Left lobe of liver (tissue), 2 donors: ENCODE measurements at regions not wholly inside any gene's neighbourhood (a gene's known extent, or its start where the extent isn't known, plus 50 kb on each side); places are given as distances from the start of the nearest gene placed in this dataset.

ENCODE experiments used
- ATAC-seq: fragments of 200-7000 bp; cut with Tn5 transposase; one replicate; pipeline ENCODE4 v1.9.1; 2020; ENCODE audit warnings: mild to moderate bottlenecking, moderate library complexity
- DNase-seq: peaks from one replicate; pipeline ENCODE4 v3.0.0-alpha.2; 2020; ENCODE audit warnings: low spot score
- donor health status: DM: no; HTN: no; CAD: no; lungs with moderate emphysema.
- donor health status: DM: no; HTN: yes; CAD: no.

DNA sequence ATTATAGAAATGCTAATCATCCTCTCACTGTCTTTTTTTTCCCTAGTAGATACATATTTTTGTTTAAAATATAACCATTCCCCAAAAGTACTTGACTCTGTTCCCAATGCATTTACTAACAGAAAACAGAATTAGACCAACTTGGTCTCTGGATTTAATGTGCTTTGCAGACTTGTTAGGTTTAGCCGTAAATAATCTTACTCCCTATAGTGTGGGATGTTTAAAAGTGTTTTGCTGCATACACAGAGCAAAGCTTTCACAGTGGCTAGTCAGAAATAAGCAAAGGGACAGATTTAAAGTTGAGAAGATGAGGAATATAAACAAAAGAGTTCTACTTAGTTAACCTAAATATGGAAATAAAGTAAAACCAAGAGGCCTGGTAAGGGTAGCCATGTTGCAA lies 527.5 kb downstream of the HDGFL1 start:
- DNase-seq (no peak), ATAC-seq (no peak)

GRCh38 chr6:23097566-23097965 lies 528.2 kb downstream of the HDGFL1 start:
- no peak for ATAC-seq

DNA sequence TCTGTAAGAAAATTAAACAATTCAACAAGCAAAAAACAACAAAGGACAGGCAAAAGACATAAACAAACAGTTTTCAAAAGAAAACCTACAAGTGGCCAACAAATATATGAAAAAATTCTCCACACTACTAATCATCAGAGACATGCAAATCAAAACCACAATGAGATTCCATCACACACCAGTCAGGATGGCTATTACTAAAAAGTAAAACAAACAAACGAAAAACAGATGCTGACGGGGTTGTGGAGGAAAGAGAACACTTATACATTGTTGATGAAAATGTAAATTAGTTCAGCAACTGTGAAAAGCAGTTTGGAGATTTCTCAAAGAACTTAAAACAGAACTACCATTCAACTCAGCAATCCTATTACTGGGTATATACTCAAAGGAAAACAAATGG lies 537.6 kb downstream of the HDGFL1 start:
- no peak for DNase-seq

More at GRCh38 chr6:23097566-23097965, 528.2 kb downstream of the HDGFL1 start:
- DNase-seq: no peak

GRCh38 chr6:23111984-23112383 lies 542.6 kb downstream of the HDGFL1 start:
- DNase-seq (no peak), ATAC-seq (no peak)

More for the DNA sequence above, 537.6 kb downstream of the HDGFL1 start:
- no peak for ATAC-seq

DNA sequence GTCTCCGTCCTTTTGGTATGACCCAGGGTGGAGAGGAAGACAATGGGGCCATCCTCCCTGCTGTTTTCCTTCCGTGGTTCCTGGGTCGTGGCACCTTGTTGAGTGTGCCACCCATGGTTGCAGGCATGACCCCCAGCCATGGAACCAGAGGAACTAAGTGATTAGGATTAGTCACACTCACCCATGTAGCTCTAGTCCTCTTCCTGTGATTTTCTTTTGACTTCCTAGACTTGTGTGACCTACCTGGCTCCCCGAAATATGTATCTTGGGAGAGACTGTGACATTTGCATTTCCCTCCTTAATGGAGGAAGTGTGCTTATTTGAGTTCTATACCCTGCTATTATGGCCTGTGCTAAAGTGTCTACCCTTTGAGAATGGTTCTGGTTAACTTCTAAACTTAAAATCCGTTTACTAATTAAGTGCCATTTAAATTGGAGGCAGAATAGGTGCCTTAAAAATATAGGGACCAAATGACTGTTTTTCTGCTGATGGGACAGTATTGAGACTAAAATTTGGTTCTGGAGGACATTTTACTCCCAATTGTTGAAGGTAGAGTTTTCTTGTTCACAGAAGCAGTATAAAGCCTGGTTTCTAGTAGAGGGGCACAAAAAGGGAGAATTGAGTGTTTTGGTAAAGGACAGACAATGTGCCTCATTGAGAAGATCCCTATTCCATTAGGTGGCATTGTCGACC lies 545.6 kb downstream of the HDGFL1 start:
- DNase-seq: no peak

DNA sequence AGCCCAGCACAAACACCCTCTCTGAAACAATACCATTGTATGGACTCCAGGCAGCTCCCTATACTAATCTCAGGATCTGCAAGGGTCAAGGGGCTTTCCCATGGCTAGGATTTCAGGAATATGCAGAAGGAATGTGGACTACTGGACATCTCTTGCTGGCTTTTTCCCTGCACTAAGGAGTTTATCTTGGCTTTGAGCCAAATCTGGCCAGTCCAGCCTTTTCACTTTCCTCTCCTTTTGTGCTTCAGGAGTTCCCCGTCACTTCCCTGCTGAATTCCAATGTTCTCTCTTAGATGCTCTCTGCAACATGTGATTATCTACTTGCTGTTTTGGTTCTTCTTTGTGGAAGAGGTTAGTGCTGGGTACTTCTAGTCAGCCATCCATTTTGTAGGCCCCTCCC lies 568.2 kb downstream of the HDGFL1 start:
- ATAC-seq (no peak), DNase-seq (no peak)

More for the DNA sequence above, 545.6 kb downstream of the HDGFL1 start:
- no peak for ATAC-seq

DNA sequence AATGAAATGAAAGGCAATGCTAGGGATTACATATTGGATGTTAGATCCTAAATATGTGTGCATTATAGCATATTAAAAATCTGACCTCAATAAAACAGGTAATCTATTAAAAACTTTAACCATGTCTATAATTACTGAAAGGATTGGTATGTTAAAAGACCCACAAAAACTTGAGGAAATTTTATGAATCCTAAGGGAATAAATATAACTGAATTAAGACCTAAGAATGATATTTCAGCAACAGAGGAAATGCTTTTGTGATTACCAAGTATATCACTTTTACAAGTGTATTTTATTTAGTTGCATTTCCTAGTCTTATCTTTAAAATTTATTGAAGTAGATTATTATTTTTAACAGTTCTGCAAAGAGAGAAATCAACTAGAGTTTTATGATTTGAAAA lies 571.5 kb downstream of the HDGFL1 start:
- DNase-seq (no peak), ATAC-seq (no peak)

DNA sequence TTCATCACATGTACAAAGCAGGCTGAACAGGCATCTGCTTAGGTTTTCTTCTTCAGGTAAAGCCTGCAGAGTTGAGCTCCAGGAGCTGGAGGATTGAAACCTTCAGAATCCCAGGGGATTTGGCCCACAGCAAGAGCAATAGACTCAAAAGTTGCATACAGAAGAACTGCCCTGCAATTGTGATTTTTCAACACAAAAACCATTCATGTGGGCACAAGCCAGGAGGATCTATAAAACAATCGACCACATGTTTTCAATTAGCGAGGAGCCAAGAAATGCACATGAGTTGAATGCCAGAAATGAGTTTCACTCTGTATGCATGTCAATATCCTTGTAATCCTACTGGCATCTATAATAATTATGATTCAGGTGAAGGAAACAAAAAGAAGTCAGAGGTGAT lies 576.4 kb downstream of the HDGFL1 start:
- DNase-seq: no peak
- no peak for ATAC-seq

GRCh38 chr6:23154159-23154558 lies 584.8 kb downstream of the HDGFL1 start:
- ATAC-seq (no peak), DNase-seq (no peak)

DNA sequence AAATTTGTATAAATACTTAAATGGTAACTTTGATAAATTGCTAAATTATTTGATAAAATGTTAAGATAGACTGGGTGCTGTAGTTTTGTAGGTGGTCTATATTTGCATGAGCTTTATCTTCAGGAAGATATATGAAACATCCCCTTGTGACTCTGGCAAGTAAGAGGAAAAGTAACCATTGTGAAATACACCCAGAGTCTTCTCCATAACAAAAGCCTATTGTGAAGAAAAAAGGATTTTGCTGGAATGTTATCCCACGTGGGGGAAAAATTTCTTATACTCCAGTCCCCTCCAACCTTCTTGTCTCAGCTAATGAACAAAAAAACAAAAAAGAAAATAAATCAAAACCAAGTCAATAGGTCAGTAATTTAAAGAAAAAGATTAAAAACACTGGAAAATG lies 600.7 kb downstream of the HDGFL1 start:
- no peak for ATAC-seq
- DNase-seq: no peak

- ATAC-seq (no peak), DNase-seq (no peak)
Measured at GRCh38 chr6:23173234-23173633, 603.9 kb downstream of the HDGFL1 start.

- ATAC-seq: no peak
- no peak for DNase-seq
Measured at GRCh38 chr6:23174781-23175361, 605.5 kb downstream of the HDGFL1 start.

GRCh38 chr6:23175391-23175790 lies 606.0 kb downstream of the HDGFL1 start:
- DNase-seq (no peak), ATAC-seq (no peak)

- DNase-seq: no peak
- ATAC-seq: no peak
Measured at GRCh38 chr6:23176471-23176870, 607.1 kb downstream of the HDGFL1 start.

DNA sequence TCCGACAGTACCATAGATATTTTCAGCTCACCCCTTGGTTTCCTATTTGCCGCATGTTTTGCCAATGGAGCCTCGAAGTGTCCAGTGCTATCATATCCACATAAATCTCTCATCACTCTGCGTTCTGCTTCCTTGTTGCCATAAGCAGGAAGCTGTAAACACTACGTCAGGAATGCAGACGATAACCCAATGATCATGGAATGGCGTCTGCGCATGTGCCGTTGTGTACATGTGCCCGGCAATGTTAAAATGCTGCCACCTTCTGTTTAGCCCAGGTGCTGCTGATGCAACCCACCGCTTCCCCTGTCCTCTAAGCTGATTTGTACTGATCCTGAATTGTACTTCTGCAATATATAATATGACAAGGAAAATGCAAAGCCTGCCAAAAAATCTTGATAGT lies 607.5 kb downstream of the HDGFL1 start:
- ATAC-seq: no peak
- no peak for DNase-seq

DNA sequence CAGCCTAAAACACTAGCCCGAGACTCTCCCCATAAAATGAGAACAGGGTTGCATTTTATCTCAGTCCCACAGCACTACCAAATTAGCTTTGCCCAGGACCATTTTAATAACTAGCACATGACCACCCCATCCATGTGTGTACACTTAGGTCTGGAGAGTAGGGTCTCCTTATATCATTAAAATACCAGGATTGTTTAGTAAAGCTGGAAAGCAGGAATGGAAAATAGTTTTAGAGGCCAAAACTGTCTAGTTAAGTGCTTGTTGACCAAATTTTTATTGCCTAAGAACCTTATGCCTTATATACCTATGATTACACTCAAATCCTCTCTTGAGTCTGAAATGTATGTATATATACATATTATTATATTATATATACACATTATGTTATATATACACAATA lies 608.4 kb downstream of the HDGFL1 start:
- ATAC-seq: no peak
- no peak for DNase-seq

- no peak for DNase-seq
- ATAC-seq: no peak
Measured at GRCh38 chr6:23179994-23180393, 610.6 kb downstream of the HDGFL1 start.

- ATAC-seq (no peak), DNase-seq (no peak)
Measured at GRCh38 chr6:23180504-23181293, 611.3 kb downstream of the HDGFL1 start.

DNA sequence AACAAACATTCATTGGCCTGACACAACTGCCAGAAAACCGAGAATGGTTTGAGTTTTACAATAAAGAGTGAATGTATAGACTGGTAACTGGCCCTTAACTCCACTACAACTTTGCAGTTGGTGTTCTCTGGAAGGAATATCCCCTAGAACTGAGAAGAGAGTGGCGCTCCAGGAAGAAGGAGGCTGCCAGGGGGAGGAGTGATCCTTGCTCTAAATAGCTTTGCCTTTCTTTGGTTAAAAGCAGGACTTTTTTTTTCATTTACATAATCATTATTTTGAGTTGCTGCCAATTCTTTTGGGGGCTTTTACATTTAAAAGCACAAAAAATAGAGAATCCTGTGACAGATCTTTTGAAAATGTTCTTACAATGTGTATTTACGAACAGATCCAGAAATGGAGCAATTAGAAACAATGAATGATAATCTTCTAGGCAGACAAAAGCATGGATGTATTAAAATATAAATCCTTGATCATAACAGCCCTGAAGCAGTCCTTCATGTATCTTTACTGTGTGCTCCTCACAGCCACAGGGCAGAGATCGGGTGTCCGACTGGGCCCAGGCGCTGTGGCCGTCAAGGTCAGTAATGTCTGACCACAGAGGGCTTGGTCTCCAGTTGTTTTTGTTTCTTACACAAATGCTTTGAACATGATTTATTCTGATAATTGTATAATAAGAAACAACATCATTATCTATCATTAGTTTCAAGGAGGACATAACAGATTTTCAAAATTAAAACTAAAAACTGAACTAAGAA lies 612.2 kb downstream of the HDGFL1 start:
- DNase-seq: no peak
- no peak for ATAC-seq

- ATAC-seq: no peak
- DNase-seq: no peak
Measured at GRCh38 chr6:23183846-23184245, 614.5 kb downstream of the HDGFL1 start.

- no peak for ATAC-seq
- DNase-seq: no peak
Measured at GRCh38 chr6:23184351-23184750, 615.0 kb downstream of the HDGFL1 start.
